Endothelial cell of umbilical vein (primary cell): ENCODE measurements at regions not wholly inside any gene's neighbourhood (a gene's known extent, or its start where the extent isn't known, plus 50 kb on each side); places are given as distances from the start of the nearest gene placed in this dataset.

ENCODE experiments used
- POLR2A ChIP-seq: IDR thresholded peaks from 2 replicates; pipeline ENCODE4 v1.6.1; 2012; ENCODE audit warnings: low read depth, mild to moderate bottlenecking, control low read depth, low read length
- POLR2AphosphoS5 ChIP-seq: IDR thresholded peaks from 2 replicates; pipeline ENCODE4 v1.6.1; 2012; ENCODE audit warnings: low read depth, mild to moderate bottlenecking, control low read depth, low read length, moderate library complexity; ENCODE audit not compliant: insufficient read depth
- TF ChIP-seq, protein P1 (sequence below), 2 donors: IDR thresholded peaks; 1 replicate in 1 of 2; 2 replicates in 1 of 2; pipeline ENCODE4 v1.5.1; 2011; ENCODE audit warnings: low read length in 2 of 2, mild to moderate bottlenecking in 2 of 2, moderate library complexity in 2 of 2, control low read depth in 1 of 2, inconsistent platforms in 1 of 2, low read depth in 1 of 2; ENCODE audit not compliant: insufficient read depth in 1 of 2; ENCODE audit errors: extremely low read depth in 1 of 2

DNA sequence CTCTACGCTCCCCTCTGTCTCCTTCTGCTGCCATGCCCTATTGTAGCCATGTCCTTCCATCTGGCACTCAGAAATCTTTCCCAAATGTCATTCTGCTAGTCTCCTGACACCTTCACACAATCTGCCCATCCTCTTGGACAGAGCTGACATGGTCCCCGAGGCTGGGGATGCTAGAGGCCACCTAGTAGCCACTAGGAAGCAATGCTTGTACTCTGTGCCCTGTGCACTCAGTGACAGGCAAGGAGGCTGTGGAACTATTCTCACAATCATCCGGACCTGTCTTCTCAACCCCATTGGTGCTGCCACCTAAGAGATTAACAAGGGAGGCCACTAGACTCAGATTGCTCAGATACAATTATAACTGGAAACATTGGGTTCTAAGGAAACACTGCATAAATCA lies 112.6 kb upstream of the TMEM164 start:
- TF ChIP-seq, protein P1, sequence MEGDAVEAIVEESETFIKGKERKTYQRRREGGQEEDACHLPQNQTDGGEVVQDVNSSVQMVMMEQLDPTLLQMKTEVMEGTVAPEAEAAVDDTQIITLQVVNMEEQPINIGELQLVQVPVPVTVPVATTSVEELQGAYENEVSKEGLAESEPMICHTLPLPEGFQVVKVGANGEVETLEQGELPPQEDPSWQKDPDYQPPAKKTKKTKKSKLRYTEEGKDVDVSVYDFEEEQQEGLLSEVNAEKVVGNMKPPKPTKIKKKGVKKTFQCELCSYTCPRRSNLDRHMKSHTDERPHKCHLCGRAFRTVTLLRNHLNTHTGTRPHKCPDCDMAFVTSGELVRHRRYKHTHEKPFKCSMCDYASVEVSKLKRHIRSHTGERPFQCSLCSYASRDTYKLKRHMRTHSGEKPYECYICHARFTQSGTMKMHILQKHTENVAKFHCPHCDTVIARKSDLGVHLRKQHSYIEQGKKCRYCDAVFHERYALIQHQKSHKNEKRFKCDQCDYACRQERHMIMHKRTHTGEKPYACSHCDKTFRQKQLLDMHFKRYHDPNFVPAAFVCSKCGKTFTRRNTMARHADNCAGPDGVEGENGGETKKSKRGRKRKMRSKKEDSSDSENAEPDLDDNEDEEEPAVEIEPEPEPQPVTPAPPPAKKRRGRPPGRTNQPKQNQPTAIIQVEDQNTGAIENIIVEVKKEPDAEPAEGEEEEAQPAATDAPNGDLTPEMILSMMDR (IDR thresholded peaks at IDR 0.05; ENCODE audit: extremely low read depth in 1 of 2, insufficient read depth in 1 of 2, low read depth in 1 of 2, low read length in 2 of 2), result no peak
- no peak for TF ChIP-seq POLR2A
- TF ChIP-seq POLR2AphosphoS5, result no peak
